ENCODE measurements at regions not wholly inside any gene's neighbourhood (a gene's known extent, or its start where the extent isn't known, plus 50 kb on each side); places are given as distances from the start of the nearest gene placed in this dataset.

- TF ChIP-seq POLR2A (IDR thresholded peaks at IDR 0.05; ENCODE audit: low read length) (no peak), GATA1 (IDR thresholded peaks at IDR 0.05; ENCODE audit: low read depth, low read length) (no peak)
Observed at GRCh38 chr4:24015782-24016181, 125.9 kb upstream of the PPARGC1A start.
